HepG2 (cell line): ENCODE measurements at regions not wholly inside any gene's neighbourhood (a gene's known extent, or its start where the extent isn't known, plus 50 kb on each side); places are given as distances from the start of the nearest gene placed in this dataset.

ENCODE experiments used
- ATAC-seq: fragments of 200-7000 bp; cut with Tn5 transposase; 3 replicates; pipeline ENCODE4 v1.9.1; 2020; ENCODE audit warnings: mild to moderate bottlenecking, moderate library complexity
- BruUV-seq: library from RNA; stranded (reverse); fragments of 400-500 nt; replicated peaks from 2 replicates; lab custom pipeline; 2021; lab: Mats Ljungman, UMichigan
- CTCF ChIA-PET: fragments of 300-600 bp; formaldehyde crosslinking; extraction: SDS; loops from one replicate; lab custom pipeline; 2021; ENCODE audit warnings: low total read pairs, inconsistent platforms, low intra/inter-chr PET ratio; lab: Yijun Ruan, JAX
- POLR2A ChIA-PET: fragments of 350-600 bp; sonication (Branson Sonifier 250); formaldehyde crosslinking; loops from one replicate; lab custom pipeline; 2020; ENCODE audit warnings: antibody characterized with exemption, inconsistent platforms; lab: Yijun Ruan, JAX
- DNase-seq: peaks from one replicate; pipeline ENCODE4 v3.0.0-alpha.2; 2015; ENCODE audit warnings: low spot score
- FAIRE-seq: peaks from 3 replicates; lab custom pipeline; 2011; peaks lifted over from hg19 to GRCh38; lab: Jason Lieb, UNC
- H2AFZ ChIP-seq: one replicate; pipeline ENCODE4 v1.6.1; 2011; ENCODE audit warnings: low read length, inconsistent platforms
- H3K27ac ChIP-seq: fragments of 300-600 bp; 3 replicates; pipeline ENCODE4 v1.8.0; 2011; ENCODE audit warnings: mixed run types, mild to moderate bottlenecking, mixed read lengths, low read length, inconsistent platforms; ENCODE audit not compliant: insufficient read depth; ENCODE audit errors: extremely low read length
- H3K27me3 ChIP-seq, 2 experiments: fragments of 200-600 bp in 1 of 2; 2 replicates in 1 of 2; 3 replicates in 1 of 2; pipeline versions ENCODE4 v1.6.0 to v1.8.0; 2011; ENCODE audit warnings: low read length in 2 of 2, mild to moderate bottlenecking in 2 of 2, moderate library complexity in 2 of 2, inconsistent platforms in 1 of 2; ENCODE audit not compliant: insufficient read depth in 2 of 2, control insufficient read depth in 1 of 2
- H3K36me3 ChIP-seq, 2 experiments: fragments of 200-600 bp in 1 of 2; replicated peaks in 1 of 2; 2 replicates in 1 of 2; 3 replicates in 1 of 2; pipeline versions ENCODE4 v1.5.1 to v1.8.0; 2011; ENCODE audit warnings: low read length in 2 of 2, inconsistent platforms in 1 of 2; ENCODE audit not compliant: insufficient read depth in 2 of 2, control insufficient read depth in 1 of 2
- H3K4me1 ChIP-seq: 2 replicates; pipeline ENCODE4 v1.5.1; 2012; ENCODE audit warnings: low read length, inconsistent platforms; ENCODE audit not compliant: insufficient read depth
- H3K4me2 ChIP-seq: 2 replicates; pipeline ENCODE4 v1.6.0; 2011; ENCODE audit warnings: low read depth, low read length, inconsistent platforms
- H3K4me3 ChIP-seq, 3 experiments: fragments of 200-600 bp in 1 of 3; sonication (generic), shearing (Covaris generic) in 1 of 3; replicated peaks in 1 of 3; 2 replicates each; pipeline ENCODE4 v1.5.1; 2011 to 2016; ENCODE audit warnings: low read length in 3 of 3, inconsistent platforms in 2 of 3, low read depth in 2 of 3, mild to moderate bottlenecking in 2 of 3, control low read depth in 1 of 3, mixed read lengths in 1 of 3; ENCODE audit not compliant: insufficient read depth in 1 of 3
- H3K79me2 ChIP-seq: one replicate; pipeline ENCODE4 v1.6.1; 2011; ENCODE audit warnings: low read length, inconsistent platforms; ENCODE audit not compliant: insufficient read depth
- H3K9ac ChIP-seq: 2 replicates; pipeline ENCODE4 v1.6.0; 2011; ENCODE audit warnings: mild to moderate bottlenecking, low read depth, low read length, inconsistent platforms; ENCODE audit not compliant: insufficient read depth
- H3K9me3 ChIP-seq: 2 replicates; pipeline ENCODE4 v1.5.1; 2012; ENCODE audit warnings: mild to moderate bottlenecking, low read length
- H4K20me1 ChIP-seq: 2 replicates; pipeline ENCODE4 v1.6.0; 2011; ENCODE audit warnings: inconsistent platforms, mild to moderate bottlenecking, low read length, moderate library complexity; ENCODE audit not compliant: insufficient read depth
- RBM39 ChIP-seq: fragments of 200-400 bp; formaldehyde crosslinking; IDR thresholded peaks from one replicate; pipeline ENCODE4 v1.6.1; 2018; ENCODE audit warnings: antibody characterized with exemption, mild to moderate bottlenecking, low read depth, low read length; ENCODE audit not compliant: poor library complexity, severe bottlenecking
- ZNF10 ChIP-seq: sonication (generic); formaldehyde crosslinking; IDR thresholded peaks from 2 replicates; pipeline ENCODE4 v1.4.0; 2020; ENCODE audit warnings: mild to moderate bottlenecking, low read depth, missing genetic modification reagents, borderline replicate concordance
- ZNF235 ChIP-seq: sonication (generic); formaldehyde crosslinking; IDR thresholded peaks from 2 replicates; pipeline ENCODE4 v1.8.1; 2023; ENCODE audit warnings: mild to moderate bottlenecking, missing genetic modification reagents, borderline replicate concordance
- ZNF530 ChIP-seq: sonication (generic); formaldehyde crosslinking; IDR thresholded peaks from 2 replicates; pipeline ENCODE4 v1.5.0; 2020; ENCODE audit warnings: low read depth, mild to moderate bottlenecking, missing genetic modification reagents
- ZNF761 ChIP-seq: sonication (generic); formaldehyde crosslinking; conservative IDR thresholded peaks from 2 replicates; pipeline ENCODE4 v1.4.0; 2020; ENCODE audit warnings: mild to moderate bottlenecking, missing genetic modification reagents
- ZNF781 ChIP-seq: sonication (generic); formaldehyde crosslinking; IDR thresholded peaks from 2 replicates; pipeline ENCODE4 v1.5.1; 2020; ENCODE audit warnings: borderline replicate concordance, mild to moderate bottlenecking, missing genetic modification reagents; ENCODE audit errors: not compliant biosample characterization
- WGBS: methylation state at CpG from one replicate; pipeline ENCODE4 v1.1.6; 2017; ENCODE audit warnings: low lambda C conversion rate; 5-methylcytosine and 5-hydroxymethylcytosine counted together
- in situ Hi-C: cut with HindIII; loops from 2 replicates; pipeline ENCODE4 v1.10.0; 2017; ENCODE audit warnings: low pct_unique_long_range_greater_than_20kb; ENCODE audit not compliant: extremely low pct_ligation_motif_present
- intact Hi-C: fragments of 100-400 bp; cut with micrococcal nuclease; formaldehyde crosslinking; loops from one replicate; pipeline ENCODE4 v1.10.0; 2022; ENCODE audit not compliant: unreplicated experiment
- TF ChIP-seq, protein P1 (sequence below): IDR thresholded peaks from 2 replicates; pipeline ENCODE4 v1.6.1; 2012; ENCODE audit warnings: low read length, improper control_type of control experiment

DNA sequence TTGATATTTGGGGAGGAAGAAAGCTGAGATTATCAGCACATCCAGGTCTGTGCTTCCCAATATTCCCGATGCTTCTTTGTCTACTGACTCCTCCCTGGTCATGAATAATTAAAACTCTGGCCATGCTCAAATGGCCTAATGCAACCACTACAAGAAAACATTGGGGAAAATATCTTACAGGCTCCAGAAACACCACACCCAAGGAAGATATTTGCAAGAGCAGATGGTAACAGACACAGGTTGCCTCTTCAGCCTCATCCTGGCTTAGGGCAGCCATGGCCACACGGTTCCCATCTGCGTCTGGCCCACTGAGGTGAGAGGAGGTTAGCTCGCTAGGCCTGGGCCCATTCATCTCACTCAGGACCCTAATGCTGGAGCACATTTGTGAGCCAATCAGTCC, 108.4 kb upstream of the SDK1 start (continued):
- TF ChIP-seq, protein P1, sequence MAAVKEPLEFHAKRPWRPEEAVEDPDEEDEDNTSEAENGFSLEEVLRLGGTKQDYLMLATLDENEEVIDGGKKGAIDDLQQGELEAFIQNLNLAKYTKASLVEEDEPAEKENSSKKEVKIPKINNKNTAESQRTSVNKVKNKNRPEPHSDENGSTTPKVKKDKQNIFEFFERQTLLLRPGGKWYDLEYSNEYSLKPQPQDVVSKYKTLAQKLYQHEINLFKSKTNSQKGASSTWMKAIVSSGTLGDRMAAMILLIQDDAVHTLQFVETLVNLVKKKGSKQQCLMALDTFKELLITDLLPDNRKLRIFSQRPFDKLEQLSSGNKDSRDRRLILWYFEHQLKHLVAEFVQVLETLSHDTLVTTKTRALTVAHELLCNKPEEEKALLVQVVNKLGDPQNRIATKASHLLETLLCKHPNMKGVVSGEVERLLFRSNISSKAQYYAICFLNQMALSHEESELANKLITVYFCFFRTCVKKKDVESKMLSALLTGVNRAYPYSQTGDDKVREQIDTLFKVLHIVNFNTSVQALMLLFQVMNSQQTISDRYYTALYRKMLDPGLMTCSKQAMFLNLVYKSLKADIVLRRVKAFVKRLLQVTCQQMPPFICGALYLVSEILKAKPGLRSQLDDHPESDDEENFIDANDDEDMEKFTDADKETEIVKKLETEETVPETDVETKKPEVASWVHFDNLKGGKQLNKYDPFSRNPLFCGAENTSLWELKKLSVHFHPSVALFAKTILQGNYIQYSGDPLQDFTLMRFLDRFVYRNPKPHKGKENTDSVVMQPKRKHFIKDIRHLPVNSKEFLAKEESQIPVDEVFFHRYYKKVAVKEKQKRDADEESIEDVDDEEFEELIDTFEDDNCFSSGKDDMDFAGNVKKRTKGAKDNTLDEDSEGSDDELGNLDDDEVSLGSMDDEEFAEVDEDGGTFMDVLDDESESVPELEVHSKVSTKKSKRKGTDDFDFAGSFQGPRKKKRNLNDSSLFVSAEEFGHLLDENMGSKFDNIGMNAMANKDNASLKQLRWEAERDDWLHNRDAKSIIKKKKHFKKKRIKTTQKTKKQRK = no peak
- TF ChIP-seq ZNF530 (CRISPR knock-in tag) = no peak
- TF ChIP-seq RBM39 = no peak
- no peak for TF ChIP-seq ZNF761 (CRISPR knock-in tag)
- TF ChIP-seq ZNF10 = no peak

DNA sequence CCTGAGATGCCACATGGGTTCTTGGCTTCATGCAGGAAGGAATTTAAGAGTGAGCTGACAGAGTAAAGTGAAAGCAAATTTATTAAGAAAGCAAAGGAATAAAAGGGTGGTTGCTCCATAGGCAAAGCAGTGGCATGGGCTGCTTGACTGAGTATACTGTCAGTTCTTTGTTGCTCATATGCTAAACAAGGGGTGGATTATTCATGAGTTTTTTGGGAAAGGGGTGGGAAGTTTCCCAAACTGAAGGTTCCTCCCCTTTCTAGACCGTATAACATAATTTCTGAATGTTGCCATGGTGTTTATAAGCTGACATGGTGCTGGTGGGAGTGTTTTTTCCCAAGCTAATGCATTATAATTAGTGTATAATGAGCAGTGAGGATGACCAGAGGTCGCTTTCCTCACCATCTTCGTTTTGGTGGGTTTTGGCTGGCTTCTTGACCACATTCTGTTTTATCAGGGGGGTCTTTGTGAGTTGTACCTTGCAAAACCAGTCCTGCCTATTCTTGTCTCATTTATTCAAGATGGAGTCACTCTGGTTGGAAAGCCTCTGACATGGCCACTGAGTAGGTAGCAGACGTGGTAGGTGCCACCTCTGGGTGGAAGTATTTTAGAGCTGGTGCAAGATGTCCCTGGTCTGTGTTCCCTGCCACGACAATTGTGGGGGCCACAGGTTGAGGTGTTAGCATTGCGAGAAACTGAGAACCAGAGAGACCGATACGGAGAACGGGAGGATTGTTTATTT, 107.5 kb upstream of the SDK1 start:
- Histone ChIP-seq H3K36me3 (no peaks in the 10 kb centered on the region), H3K27me3 (no peaks in the 10 kb centered on the region), H4K20me1 (no peaks in the 10 kb centered on the region), H2AFZ (no peak overlapping the region), H3K79me2 (no peaks in the 10 kb centered on the region), H3K4me2 (no peak overlapping the region), H3K4me3 (no peak overlapping the region), H3K27ac (peak overlapping the region; percentile 61), H3K9ac (peak overlapping the region; percentile 52; the same call in 1 of the 2 replicates), H3K4me1 (peaks cover 42% of the 10 kb centered on the region), H3K9me3 (no peaks in the 10 kb centered on the region)
- BruUV-seq = no TSS peak
- in situ Hi-C loops (no loop called here), intact Hi-C loops (no loop called here)
- POLR2A ChIA-PET = no interaction called here
- no peak for ATAC-seq
- WGBS = 84% methylated on average over 9 of the region's 9 CpGs
- DNase-seq = no peak
- CTCF ChIA-PET = no interaction called here
- FAIRE-seq = no peak
- TF ChIP-seq ZNF781 (no peak), ZNF235 (CRISPR knock-in tag) (no peak)
